ENCODE measurements at regions not wholly inside any gene's neighbourhood (a gene's known extent, or its start where the extent isn't known, plus 50 kb on each side); places are given as distances from the start of the nearest gene placed in this dataset.

GRCh38 chrX:125757794-125758564 lies 408.1 kb downstream of the DCAF12L2 start:
- no peaks in the 10 kb centered on the region for H3K36me3 ChIP-seq (ENCODE audit: low read depth)
- no peak for DNase-seq (ENCODE audit: low spot score)
- no peak overlapping the region for H3K27ac ChIP-seq (ENCODE audit: poor library complexity, severe bottlenecking)
- H3K4me1 ChIP-seq (ENCODE audit: insufficient read depth, poor library complexity, severe bottlenecking) = no peaks in the 10 kb centered on the region
- H3K27me3 ChIP-seq (ENCODE audit: insufficient read depth, poor library complexity, severe bottlenecking) = no peaks in the 10 kb centered on the region
- no peak for ATAC-seq (ENCODE audit: low read depth)
- H3K9me3 ChIP-seq (ENCODE audit: severe bottlenecking) = no peaks in the 10 kb centered on the region
- no peak overlapping the region for H3K4me3 ChIP-seq (ENCODE audit: severe bottlenecking)
- TF ChIP-seq, protein P1, sequence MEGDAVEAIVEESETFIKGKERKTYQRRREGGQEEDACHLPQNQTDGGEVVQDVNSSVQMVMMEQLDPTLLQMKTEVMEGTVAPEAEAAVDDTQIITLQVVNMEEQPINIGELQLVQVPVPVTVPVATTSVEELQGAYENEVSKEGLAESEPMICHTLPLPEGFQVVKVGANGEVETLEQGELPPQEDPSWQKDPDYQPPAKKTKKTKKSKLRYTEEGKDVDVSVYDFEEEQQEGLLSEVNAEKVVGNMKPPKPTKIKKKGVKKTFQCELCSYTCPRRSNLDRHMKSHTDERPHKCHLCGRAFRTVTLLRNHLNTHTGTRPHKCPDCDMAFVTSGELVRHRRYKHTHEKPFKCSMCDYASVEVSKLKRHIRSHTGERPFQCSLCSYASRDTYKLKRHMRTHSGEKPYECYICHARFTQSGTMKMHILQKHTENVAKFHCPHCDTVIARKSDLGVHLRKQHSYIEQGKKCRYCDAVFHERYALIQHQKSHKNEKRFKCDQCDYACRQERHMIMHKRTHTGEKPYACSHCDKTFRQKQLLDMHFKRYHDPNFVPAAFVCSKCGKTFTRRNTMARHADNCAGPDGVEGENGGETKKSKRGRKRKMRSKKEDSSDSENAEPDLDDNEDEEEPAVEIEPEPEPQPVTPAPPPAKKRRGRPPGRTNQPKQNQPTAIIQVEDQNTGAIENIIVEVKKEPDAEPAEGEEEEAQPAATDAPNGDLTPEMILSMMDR (IDR thresholded peaks at IDR 0.05; ENCODE audit: poor library complexity, severe bottlenecking) = no peak

DNA sequence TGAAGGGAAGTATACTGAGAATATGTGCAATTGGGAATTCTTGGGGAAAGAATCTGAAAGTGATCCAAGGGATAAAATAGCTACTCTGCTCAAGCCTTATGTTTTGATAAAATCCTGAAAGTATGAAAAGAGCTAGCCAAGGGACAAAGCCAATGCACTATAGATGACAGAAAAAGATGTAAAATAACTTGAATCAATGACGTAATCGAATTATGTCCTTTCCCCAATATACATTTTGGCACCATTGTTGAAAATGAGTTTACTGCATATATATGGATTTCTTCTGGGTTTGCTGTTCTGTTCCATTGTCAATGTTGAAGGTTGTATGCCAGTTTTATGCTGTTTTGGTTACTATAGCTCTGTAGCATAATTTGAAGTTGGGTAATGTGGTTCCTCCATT lies 407.3 kb downstream of the DCAF12L2 start:
- no peak for DNase-seq (ENCODE audit: low spot score)
- no peaks in the 10 kb centered on the region for H3K27me3 ChIP-seq (ENCODE audit: insufficient read depth, poor library complexity, severe bottlenecking)
- H3K9me3 ChIP-seq (ENCODE audit: severe bottlenecking) = no peaks in the 10 kb centered on the region
- no peak for ATAC-seq (ENCODE audit: low read depth)
- H3K4me3 ChIP-seq (ENCODE audit: severe bottlenecking) = no peak overlapping the region
- TF ChIP-seq, protein P1 (IDR thresholded peaks at IDR 0.05; ENCODE audit: poor library complexity, severe bottlenecking) = no peak
- no peaks in the 10 kb centered on the region for H3K36me3 ChIP-seq (ENCODE audit: low read depth)
- H3K27ac ChIP-seq (ENCODE audit: poor library complexity, severe bottlenecking) = no peak overlapping the region
- H3K4me1 ChIP-seq (ENCODE audit: insufficient read depth, poor library complexity, severe bottlenecking) = no peaks in the 10 kb centered on the region

GRCh38 chrX:125762954-125763353 lies 403.1 kb downstream of the DCAF12L2 start:
- Histone ChIP-seq H3K27ac (ENCODE audit: poor library complexity, severe bottlenecking) (no peak overlapping the region), H3K36me3 (ENCODE audit: low read depth) (no peaks in the 10 kb centered on the region), H3K9me3 (ENCODE audit: severe bottlenecking) (no peaks in the 10 kb centered on the region), H3K4me3 (ENCODE audit: severe bottlenecking) (no peak overlapping the region), H3K4me1 (ENCODE audit: insufficient read depth, poor library complexity, severe bottlenecking) (no peaks in the 10 kb centered on the region), H3K27me3 (ENCODE audit: insufficient read depth, poor library complexity, severe bottlenecking) (no peaks in the 10 kb centered on the region)
- DNase-seq (ENCODE audit: low spot score) (no peak), ATAC-seq (ENCODE audit: low read depth) (no peak)
- TF ChIP-seq, protein P1 (IDR thresholded peaks at IDR 0.05; ENCODE audit: poor library complexity, severe bottlenecking) = no peak

DNA sequence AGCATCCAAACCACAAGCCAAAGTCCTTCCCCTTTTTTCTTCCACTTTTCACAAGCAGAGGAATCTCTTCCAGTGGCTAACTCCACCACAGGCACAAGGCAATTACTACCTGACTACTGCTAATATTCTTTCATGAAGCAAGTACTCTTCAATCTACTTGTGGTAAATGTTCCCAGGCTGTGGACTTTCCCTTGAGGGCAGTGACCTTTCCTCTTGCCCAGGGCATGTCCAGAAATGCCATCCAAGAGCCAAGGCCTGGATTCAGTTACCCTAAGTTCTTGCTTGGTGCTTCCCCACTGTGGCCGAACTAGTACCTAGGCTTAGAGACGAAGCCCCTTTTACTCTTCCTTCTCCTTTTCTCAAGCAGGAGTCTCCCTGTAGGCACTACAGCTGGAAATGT lies 400.7 kb downstream of the DCAF12L2 start:
- no peak for DNase-seq (ENCODE audit: low spot score)
- Histone ChIP-seq H3K27ac (ENCODE audit: poor library complexity, severe bottlenecking) (no peak overlapping the region), H3K4me3 (ENCODE audit: severe bottlenecking) (no peak overlapping the region), H3K9me3 (ENCODE audit: severe bottlenecking) (no peaks in the 10 kb centered on the region), H3K4me1 (ENCODE audit: insufficient read depth, poor library complexity, severe bottlenecking) (no peaks in the 10 kb centered on the region), H3K27me3 (ENCODE audit: insufficient read depth, poor library complexity, severe bottlenecking) (no peaks in the 10 kb centered on the region), H3K36me3 (ENCODE audit: low read depth) (no peaks in the 10 kb centered on the region)
- TF ChIP-seq, protein P1 (IDR thresholded peaks at IDR 0.05; ENCODE audit: poor library complexity, severe bottlenecking) = no peak
- no peak for ATAC-seq (ENCODE audit: low read depth)

DNA sequence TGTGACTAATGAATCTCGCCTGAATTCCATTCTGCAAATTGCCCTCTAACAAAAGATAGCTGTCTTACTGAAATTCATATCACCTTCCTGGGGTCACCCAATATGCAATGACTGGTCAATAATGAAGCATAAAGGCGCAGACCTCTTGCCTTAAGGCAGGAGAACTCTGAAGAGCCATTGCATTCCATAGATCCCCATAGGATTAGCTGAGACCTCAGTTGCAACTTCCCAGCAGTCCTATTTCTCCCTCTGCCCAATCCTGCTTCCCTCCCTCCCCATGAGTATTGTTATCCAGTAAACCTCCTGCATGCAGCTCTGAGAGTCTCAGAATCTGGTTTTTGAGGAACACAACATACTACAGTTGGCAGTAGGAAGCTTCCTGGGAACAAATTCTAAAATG lies 396.5 kb downstream of the DCAF12L2 start:
- ATAC-seq (ENCODE audit: low read depth) (no peak), DNase-seq (ENCODE audit: low spot score) (no peak)
- Histone ChIP-seq H3K36me3 (ENCODE audit: low read depth) (no peaks in the 10 kb centered on the region), H3K4me1 (ENCODE audit: insufficient read depth, poor library complexity, severe bottlenecking) (no peaks in the 10 kb centered on the region), H3K27me3 (ENCODE audit: insufficient read depth, poor library complexity, severe bottlenecking) (no peaks in the 10 kb centered on the region), H3K27ac (ENCODE audit: poor library complexity, severe bottlenecking) (no peak overlapping the region), H3K9me3 (ENCODE audit: severe bottlenecking) (no peaks in the 10 kb centered on the region), H3K4me3 (ENCODE audit: severe bottlenecking) (no peak overlapping the region)
- TF ChIP-seq, protein P1 (IDR thresholded peaks at IDR 0.05; ENCODE audit: poor library complexity, severe bottlenecking) = no peak

All from RWPE2 (cell line).